ENCODE measurements at regions not wholly inside any gene's neighbourhood (a gene's known extent, or its start where the extent isn't known, plus 50 kb on each side); places are given as distances from the start of the nearest gene placed in this dataset.

DNA sequence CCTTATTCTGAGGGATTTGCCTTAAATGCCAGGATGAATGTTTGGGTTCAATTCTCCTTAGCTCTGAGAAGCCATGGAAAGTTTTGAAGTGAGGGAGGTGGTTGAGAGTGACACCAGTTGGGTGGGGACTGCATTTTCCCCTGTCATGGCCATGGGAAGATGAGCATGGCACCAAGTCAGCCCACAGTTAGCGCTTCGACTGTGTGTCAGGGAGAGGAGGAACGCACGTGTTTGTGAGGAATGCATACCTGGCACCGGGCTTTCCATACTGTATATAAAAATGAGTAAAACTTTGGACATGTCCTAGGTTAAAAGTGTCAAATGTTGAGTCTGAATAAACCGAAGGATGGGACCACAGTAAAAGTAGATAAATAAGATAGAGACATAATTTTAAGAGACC lies 187.5 kb upstream of the KL start:
- intact Hi-C loops (cut with DNase I; ENCODE audit: low total_unique reads) = no loop called here
- Histone ChIP-seq H3K9me3 (peaks cover 0 to 3% (median 0%) of the 10 kb centered on the region in 4 donors), H3K36me3 (no peaks in the 10 kb centered on the region), H3K4me1 (peaks cover 0 to 6% (median 0%) of the 10 kb centered on the region in 4 donors), H3K4me3 (no peak overlapping the region), H3K27me3 (no peaks in the 10 kb centered on the region), H3K27ac (no peak overlapping the region)
- TF ChIP-seq POLR2A (IDR thresholded peaks at IDR 0.05) (no peak), POLR2AphosphoS5 (IDR thresholded peaks at IDR 0.05) (no peak), EP300 (IDR thresholded peaks at IDR 0.05) (no peak)
- TF ChIP-seq, protein P1, sequence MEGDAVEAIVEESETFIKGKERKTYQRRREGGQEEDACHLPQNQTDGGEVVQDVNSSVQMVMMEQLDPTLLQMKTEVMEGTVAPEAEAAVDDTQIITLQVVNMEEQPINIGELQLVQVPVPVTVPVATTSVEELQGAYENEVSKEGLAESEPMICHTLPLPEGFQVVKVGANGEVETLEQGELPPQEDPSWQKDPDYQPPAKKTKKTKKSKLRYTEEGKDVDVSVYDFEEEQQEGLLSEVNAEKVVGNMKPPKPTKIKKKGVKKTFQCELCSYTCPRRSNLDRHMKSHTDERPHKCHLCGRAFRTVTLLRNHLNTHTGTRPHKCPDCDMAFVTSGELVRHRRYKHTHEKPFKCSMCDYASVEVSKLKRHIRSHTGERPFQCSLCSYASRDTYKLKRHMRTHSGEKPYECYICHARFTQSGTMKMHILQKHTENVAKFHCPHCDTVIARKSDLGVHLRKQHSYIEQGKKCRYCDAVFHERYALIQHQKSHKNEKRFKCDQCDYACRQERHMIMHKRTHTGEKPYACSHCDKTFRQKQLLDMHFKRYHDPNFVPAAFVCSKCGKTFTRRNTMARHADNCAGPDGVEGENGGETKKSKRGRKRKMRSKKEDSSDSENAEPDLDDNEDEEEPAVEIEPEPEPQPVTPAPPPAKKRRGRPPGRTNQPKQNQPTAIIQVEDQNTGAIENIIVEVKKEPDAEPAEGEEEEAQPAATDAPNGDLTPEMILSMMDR (IDR thresholded peaks at IDR 0.05) = no peak
- 92 to 98% (median 97%) methylated on average over 6 of the region's 6 CpGs for WGBS, 5 donors
- no peak for DNase-seq

DNA sequence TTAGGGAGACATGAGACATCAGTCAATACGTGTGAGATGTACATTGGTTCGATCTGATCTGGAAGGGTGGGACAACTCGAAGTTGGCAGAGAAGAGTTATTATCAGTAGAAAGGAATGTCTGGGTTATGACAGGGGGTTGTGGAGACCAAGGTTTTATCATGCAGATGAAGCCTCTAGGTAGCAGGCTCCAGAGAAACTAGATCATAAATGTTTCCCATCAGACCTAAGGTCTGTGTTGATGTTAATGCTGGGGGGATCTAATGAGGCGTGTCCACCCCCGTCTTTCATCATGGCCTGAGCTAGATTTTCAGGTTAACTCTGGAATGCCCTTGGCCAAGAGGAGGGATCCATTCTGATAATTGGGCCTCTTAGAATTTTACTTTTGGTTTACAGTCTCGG lies 187.0 kb upstream of the KL start:
- TF ChIP-seq POLR2AphosphoS5 (IDR thresholded peaks at IDR 0.05) (no peak), EP300 (IDR thresholded peaks at IDR 0.05) (no peak), POLR2A (IDR thresholded peaks at IDR 0.05) (no peak)
- intact Hi-C loops (cut with DNase I; ENCODE audit: low total_unique reads) = no loop called here

DNA sequence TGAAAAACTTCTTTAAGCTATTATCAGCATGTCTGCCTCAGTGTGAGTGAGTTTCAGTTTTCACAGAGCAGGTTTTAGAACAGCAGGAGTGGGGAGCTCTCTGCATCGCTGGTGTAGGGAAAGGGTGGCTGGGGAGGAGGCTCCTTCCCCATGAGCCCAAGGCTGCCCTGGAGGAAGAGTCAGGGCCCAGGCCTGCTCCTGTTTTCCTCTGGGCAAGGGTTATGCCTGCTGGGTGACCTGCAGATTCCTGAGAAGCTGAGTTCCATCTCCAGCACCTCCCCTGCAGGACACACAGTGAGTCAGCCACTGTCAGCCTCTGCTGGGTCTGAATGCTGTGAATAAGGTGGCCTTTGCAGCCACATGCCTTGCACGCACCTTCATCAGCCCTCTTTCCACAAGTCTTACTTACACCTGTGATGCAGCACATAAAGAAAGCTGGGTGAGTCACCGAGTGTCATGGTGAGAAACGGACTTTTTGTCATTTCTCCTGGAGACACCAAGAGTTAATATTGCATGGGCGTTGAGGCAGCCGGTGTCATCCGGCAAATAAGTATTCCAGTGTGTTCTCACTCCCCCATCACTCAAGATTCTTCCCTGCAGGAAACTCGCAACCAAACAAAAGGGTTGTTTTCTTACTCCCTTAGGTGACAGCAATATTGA lies 186.4 kb upstream of the KL start:
- intact Hi-C loops (cut with DNase I; ENCODE audit: low total_unique reads) = no loop called here
- 77 to 81% (median 78%) methylated on average over 8 of the region's 8 CpGs for WGBS, 5 donors
- Histone ChIP-seq H3K4me1 (peaks cover 0 to 4% (median 0%) of the 10 kb centered on the region in 4 donors), H3K36me3 (no peaks in the 10 kb centered on the region), H3K4me3 (no peak overlapping the region), H3K27ac (no peak overlapping the region), H3K9me3 (peaks cover 0 to 14% (median 3%) of the 10 kb centered on the region in 4 donors), H3K27me3 (no peaks in the 10 kb centered on the region)
- DNase-seq = no peak
- TF ChIP-seq POLR2AphosphoS5 (IDR thresholded peaks at IDR 0.05) (no peak), POLR2A (IDR thresholded peaks at IDR 0.05) (no peak), EP300 (IDR thresholded peaks at IDR 0.05) (no peak)
- TF ChIP-seq, protein P1 (IDR thresholded peaks at IDR 0.05) = no peak

More for the DNA sequence above, 187.0 kb upstream of the KL start:
- Histone ChIP-seq H3K36me3 (no peaks in the 10 kb centered on the region), H3K27ac (no peak overlapping the region), H3K4me3 (no peak overlapping the region), H3K4me1 (peaks cover 0 to 6% (median 0%) of the 10 kb centered on the region in 4 donors), H3K27me3 (no peaks in the 10 kb centered on the region), H3K9me3 (peaks cover 0 to 9% (median under 1%) of the 10 kb centered on the region in 4 donors)
- 67 to 78% (median 72%) methylated on average over 6 of the region's 6 CpGs for WGBS, 5 donors
- DNase-seq = no peak

DNA sequence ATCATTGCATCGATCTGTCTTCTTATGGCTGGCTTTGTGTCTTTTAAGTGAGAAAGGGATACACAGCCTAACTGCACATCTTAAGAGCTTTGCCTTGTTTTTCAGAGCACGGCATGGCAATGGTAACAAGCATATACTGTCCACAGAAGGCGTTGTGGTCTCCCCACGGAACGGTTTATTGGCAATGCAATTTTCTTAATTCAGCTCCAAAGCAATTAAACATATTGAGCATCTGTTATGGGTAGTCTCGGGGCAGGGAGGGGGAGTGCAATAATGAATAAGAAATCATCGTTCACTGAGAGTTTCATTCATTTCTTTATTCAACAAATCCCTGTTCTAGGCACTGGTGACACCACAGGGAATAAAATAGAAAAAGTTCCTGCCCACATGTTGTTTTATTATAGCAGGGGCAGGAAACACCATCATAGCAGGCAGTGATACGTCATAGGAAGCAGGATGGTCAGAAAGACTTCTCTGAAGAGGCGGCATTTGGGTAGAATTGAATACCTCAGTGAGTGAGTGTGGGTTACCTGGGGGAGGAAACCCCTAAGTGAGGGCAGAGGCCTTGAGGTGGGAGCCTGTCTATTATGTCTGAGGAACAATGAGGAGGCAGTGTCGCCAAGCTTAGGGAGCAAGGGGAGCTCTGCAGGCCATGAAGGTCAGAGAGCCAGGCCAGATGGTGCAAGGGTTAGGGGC lies 185.7 kb upstream of the KL start:
- intact Hi-C loops (cut with DNase I; ENCODE audit: low total_unique reads) = no loop called here
- no peak for TF ChIP-seq EP300 (IDR thresholded peaks at IDR 0.05)
- TF ChIP-seq POLR2AphosphoS5 (IDR thresholded peaks at IDR 0.05) = no peak
- no peak for TF ChIP-seq POLR2A (IDR thresholded peaks at IDR 0.05)
- TF ChIP-seq, protein P1 (IDR thresholded peaks at IDR 0.05) = no peak
- Histone ChIP-seq H3K27me3 (no peaks in the 10 kb centered on the region), H3K4me1 (no peaks in the 10 kb centered on the region), H3K9me3 (peaks cover 0 to 18% (median 3%) of the 10 kb centered on the region in 4 donors), H3K36me3 (no peaks in the 10 kb centered on the region), H3K27ac (no peak overlapping the region), H3K4me3 (no peak overlapping the region)
- 85 to 91% (median 89%) methylated on average over 10 of the region's 10 CpGs for WGBS, 5 donors
- no peak for DNase-seq
